ENCODE measurements at regions not wholly inside any gene's neighbourhood (a gene's known extent, or its start where the extent isn't known, plus 50 kb on each side); places are given as distances from the start of the nearest gene placed in this dataset.

- 54 to 56% methylated on average over 2 of the region's 2 CpGs for WGBS, 2 donors
- Histone ChIP-seq H3K4me1 (no peaks in the 10 kb centered on the region), H3K27me3 (no peaks in the 10 kb centered on the region), H3K4me3 (no peak overlapping the region), H3K36me3 (no peaks in the 10 kb centered on the region), H3K27ac (no peak overlapping the region), H3K9me3 (no peaks in the 10 kb centered on the region)
- TF ChIP-seq POLR2A (IDR thresholded peaks at IDR 0.05), result no peak
- TF ChIP-seq CTCF (IDR thresholded peaks at IDR 0.05), result peak in 2 of 6 experiments; percentile 24 to 29
- no peak for DNase-seq
- intact Hi-C loops (cut with DNase I), result loop anchor here (10.0 kb wide), 1 partner anchor 184 kb away; no protein-coding TSS in a partner anchor
Measured at GRCh38 chr11:122020902-122021301, 95.1 kb downstream of the BLID start.

GRCh38 chr11:122019908-122020694 is 95.9 kb downstream of the BLID start:
- Histone ChIP-seq H3K9me3 (no peaks in the 10 kb centered on the region), H3K27me3 (no peaks in the 10 kb centered on the region), H3K27ac (no peak overlapping the region), H3K4me1 (no peaks in the 10 kb centered on the region), H3K4me3 (no peak overlapping the region), H3K36me3 (no peaks in the 10 kb centered on the region)
- intact Hi-C loops (cut with DNase I), result loop anchor here (10.0 kb wide), 1 partner anchor 185 kb away; no protein-coding TSS in a partner anchor
- no peak for DNase-seq
- WGBS, 2 donors, result 80 to 93% methylated on average over 3 of the region's 3 CpGs
- no peak for TF ChIP-seq POLR2A (IDR thresholded peaks at IDR 0.05)
- TF ChIP-seq CTCF (IDR thresholded peaks at IDR 0.05), result no peak

GRCh38 chr11:122007601-122008071 is 108.4 kb downstream of the BLID start:
- H3K27ac ChIP-seq, result peak overlapping the region in 1 of 4 donors; percentile 14
- 22 to 33% methylated on average over 4 of the region's 4 CpGs for WGBS, 2 donors

GRCh38 chr11:122004446-122004845 is 111.6 kb downstream of the BLID start:
- WGBS, 2 donors, result 87 to 100% methylated on average over 1 of the region's 1 CpG
- TF ChIP-seq CTCF (IDR thresholded peaks at IDR 0.05) (no peak), POLR2A (IDR thresholded peaks at IDR 0.05) (no peak)
- H3K27me3 ChIP-seq, result no peaks in the 10 kb centered on the region
- no peak for DNase-seq
- no peaks in the 10 kb centered on the region for H3K36me3 ChIP-seq
- peaks cover 0 to 11% (median 0%) of the 10 kb centered on the region in 3 donors for H3K4me1 ChIP-seq
- intact Hi-C loops (cut with DNase I), result no loop called here
- no peak overlapping the region for H3K27ac ChIP-seq
- H3K9me3 ChIP-seq, result no peaks in the 10 kb centered on the region
- no peak overlapping the region for H3K4me3 ChIP-seq

More at GRCh38 chr11:122007601-122008071, 108.4 kb downstream of the BLID start:
- intact Hi-C loops (cut with DNase I), result no loop called here
- Histone ChIP-seq H3K4me1 (peaks cover 0 to 11% (median 0%) of the 10 kb centered on the region in 3 donors), H3K27me3 (no peaks in the 10 kb centered on the region), H3K36me3 (no peaks in the 10 kb centered on the region), H3K4me3 (no peak overlapping the region), H3K9me3 (no peaks in the 10 kb centered on the region)
- no peak for TF ChIP-seq POLR2A (IDR thresholded peaks at IDR 0.05)
- TF ChIP-seq CTCF (IDR thresholded peaks at IDR 0.05), result no peak
- DNase-seq, result no peak

GRCh38 chr11:122002926-122003325 is 113.1 kb downstream of the BLID start:
- Histone ChIP-seq H3K27me3 (no peaks in the 10 kb centered on the region), H3K27ac (no peak overlapping the region), H3K36me3 (no peaks in the 10 kb centered on the region), H3K9me3 (no peaks in the 10 kb centered on the region), H3K4me3 (no peak overlapping the region), H3K4me1 (peaks cover 0 to 6% (median 0%) of the 10 kb centered on the region in 3 donors)
- intact Hi-C loops (cut with DNase I), result no loop called here
- DNase-seq, result no peak
- TF ChIP-seq CTCF (IDR thresholded peaks at IDR 0.05) (no peak), POLR2A (IDR thresholded peaks at IDR 0.05) (no peak)
- WGBS, 2 donors, result 58 to 63% methylated on average over 1 of the region's 1 CpG
